ENCODE measurements at regions not wholly inside any gene's neighbourhood (a gene's known extent, or its start where the extent isn't known, plus 50 kb on each side); places are given as distances from the start of the nearest gene placed in this dataset.
A peak's percentile ranks its signal among the peaks of the same experiment; 100 is the strongest.

DNA sequence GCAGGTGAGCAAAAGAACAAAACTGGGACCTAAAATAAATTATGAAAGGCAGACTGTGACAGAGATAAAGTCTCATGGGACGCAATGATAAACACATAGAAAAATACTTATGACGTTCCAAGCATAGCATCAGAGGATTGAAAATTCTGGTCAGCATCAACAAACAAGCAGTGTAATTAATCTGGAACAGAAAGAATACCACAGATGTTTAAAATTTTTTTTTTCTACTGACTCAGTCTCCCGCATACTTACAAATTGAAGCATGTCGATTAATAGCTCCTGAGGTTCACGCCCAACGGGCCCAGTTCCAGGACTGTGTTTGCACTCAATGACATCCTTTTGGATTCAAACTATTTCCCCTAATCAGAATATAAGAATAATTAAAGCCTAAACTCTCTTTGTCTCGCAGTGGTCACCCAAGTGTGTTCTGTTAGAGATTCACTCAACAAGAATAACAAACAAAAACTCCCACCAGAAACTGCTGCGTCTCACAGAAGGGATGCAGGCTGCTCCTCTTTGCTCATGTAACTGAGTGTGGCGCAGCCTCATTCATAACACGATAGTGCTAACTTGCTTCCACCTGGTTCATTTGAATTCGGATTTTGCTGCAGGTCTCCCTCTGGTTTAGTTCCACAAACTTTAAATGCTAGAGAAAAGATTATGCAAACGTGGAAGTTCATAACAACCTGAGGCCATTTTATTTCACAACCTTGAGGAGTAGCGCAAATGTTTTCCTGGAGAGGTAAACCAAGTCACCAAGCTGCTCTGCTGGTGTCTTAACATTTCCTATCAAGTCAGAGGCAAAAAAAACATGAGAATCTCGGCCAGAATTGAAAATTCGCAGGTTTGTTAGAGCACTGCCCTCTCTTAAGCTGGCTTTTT, 69.0 kb upstream of the CITED2 start:
- TF ChIP-seq, protein P1, sequence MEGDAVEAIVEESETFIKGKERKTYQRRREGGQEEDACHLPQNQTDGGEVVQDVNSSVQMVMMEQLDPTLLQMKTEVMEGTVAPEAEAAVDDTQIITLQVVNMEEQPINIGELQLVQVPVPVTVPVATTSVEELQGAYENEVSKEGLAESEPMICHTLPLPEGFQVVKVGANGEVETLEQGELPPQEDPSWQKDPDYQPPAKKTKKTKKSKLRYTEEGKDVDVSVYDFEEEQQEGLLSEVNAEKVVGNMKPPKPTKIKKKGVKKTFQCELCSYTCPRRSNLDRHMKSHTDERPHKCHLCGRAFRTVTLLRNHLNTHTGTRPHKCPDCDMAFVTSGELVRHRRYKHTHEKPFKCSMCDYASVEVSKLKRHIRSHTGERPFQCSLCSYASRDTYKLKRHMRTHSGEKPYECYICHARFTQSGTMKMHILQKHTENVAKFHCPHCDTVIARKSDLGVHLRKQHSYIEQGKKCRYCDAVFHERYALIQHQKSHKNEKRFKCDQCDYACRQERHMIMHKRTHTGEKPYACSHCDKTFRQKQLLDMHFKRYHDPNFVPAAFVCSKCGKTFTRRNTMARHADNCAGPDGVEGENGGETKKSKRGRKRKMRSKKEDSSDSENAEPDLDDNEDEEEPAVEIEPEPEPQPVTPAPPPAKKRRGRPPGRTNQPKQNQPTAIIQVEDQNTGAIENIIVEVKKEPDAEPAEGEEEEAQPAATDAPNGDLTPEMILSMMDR (IDR thresholded peaks at IDR 0.05), result no peak
- no peak for TF ChIP-seq ZFX (IDR thresholded peaks at IDR 0.05; ENCODE audit: borderline replicate concordance)
- H3K27ac ChIP-seq, result no peak overlapping the region

GRCh38 chr6:139442188-139442671, 67.8 kb upstream of the CITED2 start:
- TF ChIP-seq, protein P1 (IDR thresholded peaks at IDR 0.05), result no peak

GRCh38 chr6:139439349-139439748, 64.9 kb upstream of the CITED2 start:
- TF ChIP-seq, protein P1 (IDR thresholded peaks at IDR 0.05), result no peak
- no peak for TF ChIP-seq ZFX (IDR thresholded peaks at IDR 0.05; ENCODE audit: borderline replicate concordance)
- H3K27ac ChIP-seq, result 0 out of 2 replicates have a peak overlapping the region, but pooled peaks have one; percentile 15

More at GRCh38 chr6:139442188-139442671, 67.8 kb upstream of the CITED2 start:
- no peak overlapping the region for H3K27ac ChIP-seq

GRCh38 chr6:139438775-139439174, 64.3 kb upstream of the CITED2 start:
- TF ChIP-seq, protein P1 (IDR thresholded peaks at IDR 0.05), result no peak
- no peak for TF ChIP-seq ZFX (IDR thresholded peaks at IDR 0.05; ENCODE audit: borderline replicate concordance)
- peak overlapping the region; percentile 15; the same call in 1 of the 2 replicates for H3K27ac ChIP-seq

- TF ChIP-seq, protein P1 (IDR thresholded peaks at IDR 0.05), result no peak
- TF ChIP-seq ZFX (IDR thresholded peaks at IDR 0.05; ENCODE audit: borderline replicate concordance), result no peak
- H3K27ac ChIP-seq, result peak overlapping the region; percentile 54
Observed at GRCh38 chr6:139436957-139437348, 62.5 kb upstream of the CITED2 start.

- TF ChIP-seq ZFX (IDR thresholded peaks at IDR 0.05; ENCODE audit: borderline replicate concordance), result no peak
- TF ChIP-seq, protein P1 (IDR thresholded peaks at IDR 0.05), result no peak
- peak overlapping the region; percentile 54 for H3K27ac ChIP-seq
Observed at GRCh38 chr6:139436200-139436956, 61.9 kb upstream of the CITED2 start.
